ENCODE measurements at regions not wholly inside any gene's neighbourhood (a gene's known extent, or its start where the extent isn't known, plus 50 kb on each side); places are given as distances from the start of the nearest gene placed in this dataset.

- no peak for TF ChIP-seq CTCF (IDR thresholded peaks at IDR 0.05; ENCODE audit: low read depth, low read length, poor library complexity, severe bottlenecking)
- no peak for TF ChIP-seq EZH2phosphoT487 (IDR thresholded peaks at IDR 0.05; ENCODE audit: borderline replicate concordance, low read length)
These were observed 247.0 kb downstream of the YTHDC2 start for GRCh38 chr5:113760486-113760885.
